Uterus (tissue), 3 donors: ENCODE measurements at regions not wholly inside any gene's neighbourhood (a gene's known extent, or its start where the extent isn't known, plus 50 kb on each side); places are given as distances from the start of the nearest gene placed in this dataset.

Experiments
- DNase-seq, 2 donors: peaks; one replicate each; pipeline ENCODE4 v3.0.0-alpha.2; 2019 to 2020
- H3K27ac ChIP-seq, 2 donors: fragments of 200-600 bp; sonication (generic); 1 replicate in 1 of 2; 2 replicates in 1 of 2; pipeline ENCODE4 v1.5.1; 2016 to 2018
- H3K27me3 ChIP-seq, 2 donors: fragments of 200-600 bp; sonication (generic); one replicate each; pipeline ENCODE4 v1.5.1; 2018 to 2019; ENCODE audit warnings: control low read depth in 1 of 2
- H3K36me3 ChIP-seq, 2 donors: fragments of 200-600 bp; sonication (generic); one replicate each; pipeline ENCODE4 v1.5.1; 2019; ENCODE audit warnings: control low read depth in 1 of 2
- H3K4me1 ChIP-seq, 2 donors: fragments of 200-600 bp; sonication (generic); one replicate each; pipeline ENCODE4 v1.5.1; 2018 to 2019; ENCODE audit warnings: control low read depth in 1 of 2
- H3K4me3 ChIP-seq, 2 donors: fragments of 200-600 bp; sonication (generic); 1 replicate in 1 of 2; 2 replicates in 1 of 2; pipeline ENCODE4 v1.5.1; 2018 to 2019; ENCODE audit warnings: mild to moderate bottlenecking in 1 of 2
- H3K9me3 ChIP-seq, 2 donors: fragments of 200-600 bp; sonication (generic); one replicate each; pipeline ENCODE4 v1.5.1; 2019; ENCODE audit warnings: control low read depth in 1 of 2
- CTCF ChIP-seq, 4 experiments: fragments of 200-600 bp in 2 of 4; fragments of 450-650 bp in 2 of 4; sonication (generic) in 2 of 4; IDR thresholded peaks; one replicate each; pipeline ENCODE4 v1.5.1; 2016 to 2019; ENCODE audit warnings: antibody characterized with exemption in 4 of 4, mild to moderate bottlenecking in 2 of 4, moderate library complexity in 1 of 4
- POLR2A ChIP-seq, 2 donors: fragments of 450-650 bp; IDR thresholded peaks; one replicate each; pipeline ENCODE4 v1.6.1; 2016; ENCODE audit warnings: antibody characterized with exemption in 2 of 2, mild to moderate bottlenecking in 1 of 2, moderate library complexity in 1 of 2
- intact Hi-C: fragments of 100-400 bp; cut with DNase I; formaldehyde crosslinking; loops from one replicate; pipeline ENCODE4 v1.15.1; 2023; ENCODE audit warnings: low total_unique reads
- donor health status: DM: yes; HTN: yes; CAD: no.

GRCh38 chr16:86653285-86654006, 75.1 kb downstream of the FOXL1 start:
- TF ChIP-seq POLR2A (IDR thresholded peaks at IDR 0.05): no peak
- no peak for TF ChIP-seq CTCF (IDR thresholded peaks at IDR 0.05)
- Histone ChIP-seq H3K4me3 (no peak overlapping the region), H3K27ac (no peak overlapping the region), H3K36me3 (no peaks in the 10 kb centered on the region), H3K9me3 (no peaks in the 10 kb centered on the region), H3K4me1 (no peaks in the 10 kb centered on the region), H3K27me3 (no peaks in the 10 kb centered on the region)
- no peak for DNase-seq
- intact Hi-C loops: no loop called here

- Histone ChIP-seq H3K9me3 (no peaks in the 10 kb centered on the region), H3K36me3 (no peaks in the 10 kb centered on the region), H3K4me3 (no peak overlapping the region), H3K27me3 (no peaks in the 10 kb centered on the region), H3K4me1 (no peaks in the 10 kb centered on the region), H3K27ac (no peak overlapping the region)
- TF ChIP-seq CTCF (IDR thresholded peaks at IDR 0.05) (no peak), POLR2A (IDR thresholded peaks at IDR 0.05) (no peak)
- DNase-seq: no peak
- intact Hi-C loops: no loop called here
These were observed 79.6 kb downstream of the FOXL1 start for GRCh38 chr16:86657972-86658371.

DNA sequence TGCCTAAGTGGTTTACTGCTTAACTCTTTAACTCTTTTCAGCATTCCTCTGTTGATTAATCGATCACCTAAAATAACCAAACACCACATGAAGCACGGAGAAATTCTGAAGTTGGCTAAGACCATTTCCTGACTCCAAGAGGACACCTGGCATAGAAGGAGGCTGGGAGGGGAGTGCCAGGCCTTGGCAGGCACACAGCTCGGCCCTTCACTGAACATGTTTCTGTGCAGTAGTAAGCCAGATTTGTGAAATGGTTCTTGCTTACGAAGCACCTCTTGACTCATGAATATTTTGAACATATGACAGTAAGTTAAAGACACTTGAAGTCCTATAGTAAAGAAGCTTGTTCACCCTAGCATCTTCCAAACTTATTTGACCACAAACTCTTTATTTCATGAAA, 82.3 kb downstream of the FOXL1 start:
- intact Hi-C loops: no loop called here
- H3K9me3 ChIP-seq: no peaks in the 10 kb centered on the region
- TF ChIP-seq POLR2A (IDR thresholded peaks at IDR 0.05) (no peak), CTCF (IDR thresholded peaks at IDR 0.05) (no peak)
- no peak for DNase-seq
- H3K27ac ChIP-seq: no peak overlapping the region
- no peaks in the 10 kb centered on the region for H3K27me3 ChIP-seq
- H3K4me3 ChIP-seq: no peak overlapping the region
- no peaks in the 10 kb centered on the region for H3K4me1 ChIP-seq
- no peaks in the 10 kb centered on the region for H3K36me3 ChIP-seq

- intact Hi-C loops: no loop called here
- Histone ChIP-seq H3K27ac (no peak overlapping the region), H3K4me3 (no peak overlapping the region), H3K4me1 (no peaks in the 10 kb centered on the region), H3K27me3 (no peaks in the 10 kb centered on the region), H3K36me3 (no peaks in the 10 kb centered on the region), H3K9me3 (no peaks in the 10 kb centered on the region)
- TF ChIP-seq POLR2A (IDR thresholded peaks at IDR 0.05) (no peak), CTCF (IDR thresholded peaks at IDR 0.05) (no peak)
- DNase-seq: no peak
These were observed 83.4 kb downstream of the FOXL1 start for GRCh38 chr16:86661706-86662105.

GRCh38 chr16:86662195-86662594, 83.8 kb downstream of the FOXL1 start:
- no peak for TF ChIP-seq CTCF (IDR thresholded peaks at IDR 0.05)
- no peak for TF ChIP-seq POLR2A (IDR thresholded peaks at IDR 0.05)
- no peaks in the 10 kb centered on the region for H3K4me1 ChIP-seq

More at GRCh38 chr16:86662195-86662594, 83.8 kb downstream of the FOXL1 start:
- Histone ChIP-seq H3K36me3 (no peaks in the 10 kb centered on the region), H3K9me3 (no peaks in the 10 kb centered on the region), H3K4me3 (no peak overlapping the region), H3K27me3 (no peaks in the 10 kb centered on the region), H3K27ac (no peak overlapping the region)
- no peak for DNase-seq
- intact Hi-C loops: no loop called here
